Thymus (tissue), 11 donors: ENCODE measurements at regions not wholly inside any gene's neighbourhood (a gene's known extent, or its start where the extent isn't known, plus 50 kb on each side); places are given as distances from the start of the nearest gene placed in this dataset.

Experiments used
- DNase-seq, 9 donors: peaks; one replicate each; pipeline ENCODE4 v3.0.0-alpha.2; 2013; ENCODE audit warnings: low spot score in 9 of 9, low read depth in 6 of 9, missing footprints in 1 of 9
- H3K27ac ChIP-seq, 2 donors: one replicate each; pipeline ENCODE4 v1.5.1; 2013; ENCODE audit warnings: control low read depth in 1 of 2, low read depth in 1 of 2, low read length in 1 of 2, mild to moderate bottlenecking in 1 of 2, moderate library complexity in 1 of 2
- H3K27me3 ChIP-seq, 2 donors: one replicate each; pipeline ENCODE4 v1.5.1; 2013; ENCODE audit warnings: low read length in 1 of 2; ENCODE audit not compliant: control insufficient read depth in 2 of 2, insufficient read depth in 1 of 2
- H3K36me3 ChIP-seq, 2 donors: one replicate each; pipeline ENCODE4 v1.5.1; 2013; ENCODE audit warnings: low read length in 1 of 2, mild to moderate bottlenecking in 1 of 2, moderate library complexity in 1 of 2; ENCODE audit not compliant: control insufficient read depth in 2 of 2, insufficient read depth in 2 of 2
- H3K4me1 ChIP-seq, 2 donors: one replicate each; pipeline ENCODE4 v1.5.1; 2013; ENCODE audit warnings: low read length in 2 of 2; ENCODE audit not compliant: control insufficient read depth in 2 of 2, insufficient read depth in 2 of 2
- H3K4me3 ChIP-seq, 2 donors: one replicate each; pipeline ENCODE4 v1.5.1; 2013; ENCODE audit warnings: low read length in 2 of 2, control low read depth in 1 of 2, mild to moderate bottlenecking in 1 of 2
- H3K9me3 ChIP-seq, 2 donors: one replicate each; pipeline ENCODE4 v1.5.1; 2013; ENCODE audit warnings: low read length in 1 of 2, mild to moderate bottlenecking in 1 of 2; ENCODE audit not compliant: control insufficient read depth in 2 of 2, insufficient read depth in 1 of 2
- WGBS: extraction: QIAGEN DNeasy Blood & Tissue Kit; methylation state at CpG from one replicate; pipeline ENCODE4 v1.1.7; 2013; 5-methylcytosine and 5-hydroxymethylcytosine counted together
- donor health status: healthy.

- H3K27me3 ChIP-seq, result no peaks in the 10 kb centered on the region
- peak overlapping the region in 1 of 2 donors; percentile 64 for H3K27ac ChIP-seq
- no peaks in the 10 kb centered on the region for H3K9me3 ChIP-seq
- H3K4me1 ChIP-seq, result peaks cover 16 to 47% of the 10 kb centered on the region in 2 donors
- no peak overlapping the region for H3K4me3 ChIP-seq
- no peaks in the 10 kb centered on the region for H3K36me3 ChIP-seq
- 54% methylated on average over 3 of the region's 3 CpGs for WGBS
- peak in 2 of 9 donors; percentile 13 to 50 for DNase-seq
These were observed 136.7 kb upstream of the RPL34 start for GRCh38 chr4:108483650-108484049.

- Histone ChIP-seq H3K36me3 (no peaks in the 10 kb centered on the region), H3K4me1 (peaks cover 16 to 47% of the 10 kb centered on the region in 2 donors), H3K27me3 (no peaks in the 10 kb centered on the region), H3K27ac (peak overlapping the region in 1 of 2 donors; percentile 64), H3K4me3 (no peak overlapping the region), H3K9me3 (no peaks in the 10 kb centered on the region)
- 1% methylated on average over 1 of the region's 1 CpG for WGBS
- DNase-seq, result peak in 3 of 9 donors; percentile 27 to 69 (median 44)
These were observed 137.3 kb upstream of the RPL34 start for GRCh38 chr4:108483079-108483478.

GRCh38 chr4:108480881-108481280, 139.5 kb upstream of the RPL34 start:
- no peaks in the 10 kb centered on the region for H3K27me3 ChIP-seq
- no peak for DNase-seq
- 97% methylated on average over 1 of the region's 1 CpG for WGBS
- no peak overlapping the region for H3K27ac ChIP-seq
- H3K9me3 ChIP-seq, result no peaks in the 10 kb centered on the region
- H3K4me1 ChIP-seq, result peaks cover 12 to 37% of the 10 kb centered on the region in 2 donors
- no peaks in the 10 kb centered on the region for H3K36me3 ChIP-seq
- H3K4me3 ChIP-seq, result no peak overlapping the region

DNA sequence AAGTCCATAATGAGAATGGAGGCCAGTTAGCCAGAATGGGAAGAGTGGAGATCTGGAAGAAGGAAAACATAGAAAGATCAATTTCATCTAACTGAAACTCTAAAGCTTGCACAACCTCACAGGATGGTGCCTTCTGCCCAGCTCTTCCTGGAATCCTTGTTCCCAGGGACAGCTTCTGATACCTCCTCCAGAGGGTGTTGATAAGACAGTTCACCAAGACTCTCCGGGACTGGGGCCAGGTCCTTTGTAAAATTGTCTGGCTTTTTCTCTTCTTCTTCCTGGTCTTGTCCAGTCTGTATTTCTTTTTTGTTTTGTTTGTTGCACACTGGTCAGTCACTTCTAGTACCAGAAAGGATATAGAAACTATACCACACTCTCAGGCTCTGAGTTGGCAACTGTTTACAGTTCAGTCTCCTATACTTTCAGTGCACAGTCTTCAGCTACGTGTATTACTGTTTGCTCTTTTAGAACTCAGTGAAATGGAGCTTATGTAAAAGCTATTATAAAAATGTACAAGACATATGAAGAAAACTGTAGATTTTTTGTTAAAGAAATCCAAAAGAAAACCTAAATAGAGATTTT, 142.8 kb upstream of the RPL34 start:
- WGBS, result 95% methylated on average over 2 of the region's 2 CpGs
- peaks cover 5 to 17% of the 10 kb centered on the region in 2 donors for H3K4me1 ChIP-seq
- no peaks in the 10 kb centered on the region for H3K27me3 ChIP-seq
- no peaks in the 10 kb centered on the region for H3K36me3 ChIP-seq
- H3K9me3 ChIP-seq, result peaks cover 0 to 4% of the 10 kb centered on the region in 2 donors
- H3K4me3 ChIP-seq, result no peak overlapping the region
- H3K27ac ChIP-seq, result no peak overlapping the region
- DNase-seq, result no peak

DNA sequence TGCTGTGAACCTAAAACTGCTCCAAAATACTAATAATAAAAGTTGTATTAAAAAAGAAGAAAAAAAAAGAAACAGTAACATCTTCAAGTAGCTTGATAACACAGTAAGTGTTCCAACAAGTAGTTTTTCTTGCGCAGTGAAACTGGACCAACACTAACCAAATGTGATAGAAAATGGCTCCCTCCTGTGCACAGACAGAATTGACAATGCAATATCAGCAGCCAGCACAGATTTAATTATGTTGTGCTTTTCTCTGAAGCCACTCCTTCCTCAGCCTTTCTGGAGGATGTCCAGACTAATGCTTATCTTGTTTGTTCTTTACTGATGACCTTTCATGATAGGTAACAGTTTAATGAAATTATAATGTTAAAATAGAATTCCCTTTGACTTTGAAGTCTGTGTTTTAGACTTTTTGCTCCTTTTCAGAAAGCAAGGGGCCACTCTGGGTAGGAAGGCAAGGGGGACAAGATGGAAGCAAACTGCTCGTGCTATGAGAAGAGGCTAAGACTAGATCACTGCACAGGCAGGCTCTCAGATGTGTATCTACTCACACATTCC, 147.1 kb upstream of the RPL34 start:
- peak in 1 of 9 donors; percentile 40 for DNase-seq
- Histone ChIP-seq H3K4me1 (peaks cover 2 to 10% of the 10 kb centered on the region in 2 donors), H3K36me3 (no peaks in the 10 kb centered on the region), H3K4me3 (no peak overlapping the region), H3K9me3 (peaks cover 0 to 4% of the 10 kb centered on the region in 2 donors), H3K27ac (no peak overlapping the region), H3K27me3 (no peaks in the 10 kb centered on the region)
- 97% methylated on average over 2 of the region's 2 CpGs for WGBS

DNA sequence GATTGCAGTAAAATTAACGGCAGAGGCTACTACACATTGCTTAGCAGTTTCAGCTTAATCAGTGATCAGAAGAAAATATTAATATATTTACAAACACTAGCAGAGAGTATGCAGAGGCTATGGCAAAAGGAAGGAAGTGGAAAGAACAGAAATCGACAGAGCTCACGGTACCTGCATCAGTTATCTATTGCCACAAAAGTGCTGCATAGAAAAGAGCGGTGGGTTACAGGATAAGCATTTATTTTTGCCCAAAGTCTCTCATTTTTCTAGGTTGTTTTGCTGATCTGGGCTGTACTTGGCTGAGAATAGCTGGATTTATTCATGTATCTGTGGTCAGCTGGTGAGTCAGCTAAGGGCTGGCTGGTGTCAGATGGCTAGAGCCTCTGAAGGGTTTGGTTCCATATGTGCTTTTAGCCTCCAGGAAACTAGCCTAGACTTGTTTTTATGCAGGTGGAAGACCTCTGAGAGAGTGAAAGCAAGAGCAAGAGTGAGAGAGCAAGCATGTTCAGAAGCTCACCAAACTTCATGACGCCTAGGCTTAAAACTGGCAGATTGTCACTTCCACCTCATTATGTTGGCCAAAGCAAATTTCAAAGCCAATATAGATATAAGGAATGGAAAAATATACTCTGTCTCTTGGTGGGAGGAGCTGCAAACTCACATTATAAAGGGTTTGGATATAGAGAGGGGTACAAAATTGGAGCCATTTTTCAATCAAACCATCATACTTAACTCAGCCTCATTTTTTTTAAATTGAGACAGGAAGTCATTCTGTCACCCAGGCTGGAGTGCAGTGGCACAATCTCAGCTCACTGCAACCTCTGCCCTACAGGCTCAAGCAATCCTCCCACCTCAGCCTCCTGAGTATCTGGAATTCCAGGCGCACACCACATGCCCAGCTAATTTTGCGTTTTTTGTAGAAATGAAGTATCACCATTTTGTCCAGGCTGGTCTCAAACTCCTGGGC, 153.2 kb upstream of the RPL34 start:
- peak overlapping the region in 1 of 2 donors; percentile 11 for H3K4me3 ChIP-seq
- 50% methylated on average over 7 of the region's 7 CpGs for WGBS
- no peaks in the 10 kb centered on the region for H3K36me3 ChIP-seq
- no peaks in the 10 kb centered on the region for H3K9me3 ChIP-seq
- DNase-seq, result peak in 6 of 9 donors; percentile 41 to 85 (median 67)
- peaks cover 29 to 48% of the 10 kb centered on the region in 2 donors for H3K4me1 ChIP-seq
- H3K27me3 ChIP-seq, result no peaks in the 10 kb centered on the region
- peak overlapping the region; percentile 89 to 93 for H3K27ac ChIP-seq

GRCh38 chr4:108465886-108466500, 154.4 kb upstream of the RPL34 start:
- H3K4me1 ChIP-seq, result peaks cover 29 to 48% of the 10 kb centered on the region in 2 donors
- WGBS, result 52% methylated on average over 9 of the region's 9 CpGs
- H3K36me3 ChIP-seq, result no peaks in the 10 kb centered on the region

GRCh38 chr4:108458681-108459080, 161.7 kb upstream of the RPL34 start:
- 66% methylated on average over 2 of the region's 2 CpGs for WGBS
- Histone ChIP-seq H3K36me3 (no peaks in the 10 kb centered on the region), H3K4me3 (no peak overlapping the region)

More at GRCh38 chr4:108465886-108466500, 154.4 kb upstream of the RPL34 start:
- Histone ChIP-seq H3K27me3 (no peaks in the 10 kb centered on the region), H3K27ac (peak overlapping the region in 1 of 2 donors; percentile 89), H3K9me3 (no peaks in the 10 kb centered on the region), H3K4me3 (no peak overlapping the region)
- DNase-seq, result peak in 2 of 9 donors; percentile 32 to 56

More at GRCh38 chr4:108458681-108459080, 161.7 kb upstream of the RPL34 start:
- no peak overlapping the region for H3K27ac ChIP-seq
- H3K4me1 ChIP-seq, result no peaks in the 10 kb centered on the region
- DNase-seq, result no peak
- no peaks in the 10 kb centered on the region for H3K9me3 ChIP-seq
- no peaks in the 10 kb centered on the region for H3K27me3 ChIP-seq
